Epidermal melanocyte (primary cell): ENCODE measurements at regions not wholly inside any gene's neighbourhood (a gene's known extent, or its start where the extent isn't known, plus 50 kb on each side); places are given as distances from the start of the nearest gene placed in this dataset.
"Not testable (repeated sequence)": the region's sequence is repeated elsewhere in the genome, so short reads cannot be mapped to it uniquely, and the experiment has no call there.

Source experiments
- DNase-seq: peaks from one replicate; pipeline ENCODE4 v3.0.0; 2011; ENCODE audit warnings: low spot score; ENCODE audit not compliant: insufficient read length

DNA sequence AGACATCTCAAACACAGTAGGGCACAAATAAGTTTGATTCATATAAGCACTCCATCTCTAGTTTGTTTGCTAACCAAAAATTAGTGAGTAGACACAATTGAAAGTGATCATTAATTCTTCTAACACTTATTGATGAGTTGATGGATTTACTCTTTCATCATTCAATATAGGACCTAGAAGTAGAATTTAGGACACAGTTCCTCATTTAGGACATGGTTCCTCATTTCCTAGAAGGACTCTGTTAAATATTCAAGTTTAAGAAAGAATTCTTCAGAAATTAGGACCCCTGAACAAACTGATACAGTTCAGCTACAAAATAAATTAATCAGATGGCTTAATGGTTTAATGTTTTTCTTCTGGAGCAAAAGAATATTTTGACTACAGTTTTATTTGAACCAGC is 143.5 kb upstream of the PRR16 start:
- no peak for DNase-seq

DNA sequence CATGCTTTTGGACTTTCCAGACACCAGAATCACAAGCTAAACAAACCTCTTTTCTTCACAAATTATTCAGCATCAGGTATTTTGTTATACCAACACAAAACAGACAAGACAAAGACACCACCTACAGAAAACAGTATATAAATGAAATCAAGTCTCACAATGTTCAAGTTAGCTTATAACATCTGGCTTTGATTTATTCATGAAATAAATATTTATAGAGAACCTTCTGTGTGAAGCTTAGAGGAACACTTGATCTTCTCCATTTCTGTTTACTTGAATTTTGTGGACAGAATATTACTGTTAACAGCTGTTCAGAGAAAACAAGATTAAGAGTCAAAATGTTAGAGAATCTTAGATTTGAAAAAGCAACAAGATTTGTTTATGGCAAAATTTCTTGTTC is 137.4 kb upstream of the PRR16 start:
- no peak for DNase-seq

DNA sequence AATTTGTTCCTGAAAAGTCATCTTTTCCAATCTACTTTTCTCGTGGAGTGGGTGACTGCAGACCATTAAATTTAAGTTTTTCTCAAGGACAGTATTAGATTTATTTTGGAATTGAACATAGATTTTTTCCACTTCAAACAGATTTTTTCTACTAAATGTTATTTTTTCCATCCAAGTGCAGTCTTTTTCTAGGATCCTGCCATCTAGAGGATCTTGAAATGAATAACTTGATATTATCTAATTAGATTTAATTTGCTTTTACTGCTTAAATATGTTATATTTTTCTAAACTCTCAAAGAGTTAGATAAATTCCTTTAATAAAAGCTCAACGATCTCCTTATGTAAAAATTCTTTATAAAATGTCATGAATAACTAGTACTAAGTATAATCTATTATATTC is 136.9 kb upstream of the PRR16 start:
- no peak for DNase-seq

DNA sequence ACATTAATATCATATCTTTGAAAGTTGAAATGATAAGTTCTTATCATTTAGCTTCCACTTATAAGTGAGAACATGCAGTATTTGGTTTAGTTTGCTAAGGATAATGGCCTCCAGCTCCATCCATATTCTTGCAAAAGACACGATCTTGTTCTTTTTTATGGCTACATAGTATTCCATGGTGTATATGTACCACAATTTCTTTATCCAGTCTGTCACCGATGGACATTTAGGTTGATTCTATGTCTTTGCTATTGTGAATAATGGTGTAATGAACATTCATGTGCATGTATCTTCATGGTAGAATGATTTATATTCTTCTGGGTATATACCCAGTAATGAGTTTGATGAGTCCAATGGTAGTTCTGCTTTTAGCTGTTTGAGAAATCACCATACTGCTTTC is 135.0 kb upstream of the PRR16 start:
- no peak for DNase-seq

DNA sequence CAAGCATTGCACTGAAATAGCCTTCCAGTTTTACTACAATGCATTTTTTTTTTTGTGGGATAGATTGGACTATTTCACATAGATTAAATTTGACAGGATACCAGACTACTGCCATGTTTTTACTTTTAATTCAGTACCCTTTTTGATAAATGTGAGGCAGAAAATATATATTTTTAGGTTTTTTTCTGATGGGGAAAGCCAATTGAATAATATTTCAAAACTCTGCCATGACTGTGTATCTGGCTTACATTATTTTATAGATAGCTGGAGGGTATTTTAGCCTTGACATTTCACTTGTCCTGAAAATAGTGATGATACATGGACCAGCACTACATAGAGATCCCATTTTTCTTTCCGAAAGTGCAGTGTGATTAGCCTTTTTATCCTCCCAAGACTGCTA is 133.5 kb upstream of the PRR16 start:
- DNase-seq: no peak

DNA sequence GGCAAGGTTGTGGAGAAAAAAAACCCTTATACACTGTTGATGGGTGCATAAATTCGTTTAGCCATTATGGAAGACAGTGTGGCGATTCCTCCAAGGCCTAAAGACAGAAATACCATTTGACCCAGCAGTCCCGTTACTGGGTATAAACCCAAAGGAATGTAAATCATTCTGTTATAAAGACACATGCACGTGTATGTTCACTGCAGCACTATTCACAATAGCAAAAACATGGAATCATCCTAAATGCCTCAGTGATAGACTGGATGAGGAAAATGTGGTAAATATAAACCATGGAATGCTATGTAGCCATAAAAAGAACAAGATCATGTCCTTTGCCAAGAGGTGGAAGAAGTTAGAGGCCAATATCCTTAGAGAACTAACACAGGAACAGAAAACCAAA is 119.9 kb upstream of the PRR16 start:
- DNase-seq: no peak

DNA sequence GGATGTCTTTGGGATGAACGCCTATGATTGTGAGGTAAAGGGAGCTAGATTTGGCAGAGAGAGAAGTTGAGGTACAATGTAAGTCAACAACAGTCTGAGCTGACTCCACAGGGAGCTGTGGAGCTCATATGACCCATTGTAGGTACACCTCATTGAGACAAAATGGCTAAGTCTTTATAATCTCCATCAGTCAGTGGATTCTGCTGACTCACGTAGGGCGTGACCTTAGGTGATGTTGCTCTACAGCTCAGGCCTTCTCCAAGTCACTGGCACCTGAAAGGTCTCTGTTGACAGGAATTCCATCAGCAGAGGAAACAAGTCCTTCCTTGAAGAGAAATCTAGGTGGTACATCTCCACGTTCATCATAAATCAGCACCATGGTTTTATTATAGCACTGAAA is 118.2 kb upstream of the PRR16 start:
- no peak for DNase-seq

DNA sequence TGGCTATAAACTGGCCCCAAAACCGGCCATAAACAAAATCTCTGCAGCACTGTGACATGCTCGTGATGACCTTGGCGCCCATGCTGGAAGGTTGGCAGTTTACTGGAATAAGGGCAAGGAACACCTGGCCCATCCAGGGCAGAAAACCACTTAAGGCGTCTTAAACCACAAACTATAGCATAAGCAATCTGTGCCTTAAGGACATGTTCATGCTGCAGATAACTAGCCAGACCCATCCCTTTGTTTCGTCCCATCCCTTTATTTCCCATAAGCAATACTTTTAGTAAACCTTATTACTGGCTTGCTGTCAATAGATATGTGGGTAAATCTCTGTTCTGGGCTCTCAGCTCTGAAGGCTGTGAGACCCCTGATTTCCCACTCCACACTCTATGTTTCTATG is 113.0 kb upstream of the PRR16 start:
- DNase-seq: not testable (repeated sequence)

DNA sequence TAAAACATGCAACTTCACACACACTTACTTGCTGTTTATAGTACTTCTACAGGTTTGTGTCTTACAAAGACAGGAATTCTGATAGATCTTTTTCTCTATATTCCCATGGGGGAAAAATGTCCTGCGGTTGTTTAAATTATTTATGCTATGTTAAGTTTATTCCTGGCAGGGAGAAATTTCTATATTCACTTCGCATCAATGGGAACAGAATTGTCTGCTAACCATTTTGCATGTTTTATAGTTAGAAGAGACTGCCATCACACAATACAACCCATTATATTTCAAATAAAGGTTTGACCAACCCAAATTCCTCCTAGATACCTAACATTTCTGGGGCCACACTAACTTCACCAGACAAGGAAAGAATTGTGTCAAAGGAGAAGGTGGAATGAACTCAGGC is 110.0 kb upstream of the PRR16 start:
- DNase-seq: no peak

DNA sequence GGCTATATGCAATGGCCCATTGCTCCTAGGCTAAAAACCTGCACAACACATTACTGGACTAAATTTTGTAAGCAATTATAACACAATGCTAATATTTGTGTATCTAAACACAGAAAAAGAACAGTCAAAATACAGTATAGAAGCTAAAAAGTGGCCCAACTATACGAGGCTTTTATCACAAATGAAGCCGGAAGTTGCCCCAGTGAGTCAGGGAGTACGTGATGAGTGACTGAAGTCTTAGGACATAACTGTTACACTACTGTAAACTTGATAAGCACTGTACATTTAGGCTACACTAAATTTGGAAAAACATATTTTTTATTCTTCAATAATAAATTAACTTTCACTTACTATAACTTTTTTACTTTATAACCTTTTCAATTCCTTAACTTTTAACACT is 105.2 kb upstream of the PRR16 start:
- DNase-seq: no peak

DNA sequence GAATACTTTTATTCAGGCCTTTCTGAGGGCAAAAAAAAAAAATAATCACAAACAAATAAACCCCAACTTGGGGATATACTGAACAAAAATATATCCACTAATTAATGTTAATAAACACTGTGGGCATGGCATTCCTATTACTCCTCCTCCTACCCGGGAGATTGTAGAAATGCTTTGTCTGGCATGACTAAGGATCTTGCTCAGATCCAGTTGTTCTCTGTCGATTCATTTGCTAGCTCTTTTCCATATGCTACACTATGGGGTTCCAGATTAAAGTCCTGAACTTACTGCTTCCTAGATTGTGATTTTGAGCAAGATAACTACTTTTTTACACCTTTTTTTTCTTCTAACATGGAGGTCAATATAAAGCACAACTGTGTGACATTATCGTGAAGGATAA is 102.2 kb upstream of the PRR16 start:
- DNase-seq: no peak

DNA sequence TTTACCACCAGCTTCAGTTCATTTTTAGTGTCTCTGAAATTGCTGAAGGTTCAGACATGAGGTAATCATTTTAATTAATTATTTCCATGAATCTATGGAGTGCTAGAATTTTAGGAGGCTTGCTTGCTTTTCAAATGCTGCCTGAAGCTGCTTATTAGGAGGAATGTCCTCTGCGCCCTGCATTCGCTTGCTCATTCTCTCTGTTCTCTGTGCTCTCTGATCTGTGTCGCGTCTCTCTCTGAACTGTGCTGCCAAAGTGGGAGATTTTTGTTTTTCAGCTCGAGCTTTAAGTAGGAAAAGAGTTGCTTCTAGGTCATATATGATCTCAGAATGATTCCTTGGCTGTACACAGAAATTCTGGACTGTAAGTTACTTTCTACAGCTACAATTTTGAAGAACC is 101.7 kb upstream of the PRR16 start:
- DNase-seq: no peak

DNA sequence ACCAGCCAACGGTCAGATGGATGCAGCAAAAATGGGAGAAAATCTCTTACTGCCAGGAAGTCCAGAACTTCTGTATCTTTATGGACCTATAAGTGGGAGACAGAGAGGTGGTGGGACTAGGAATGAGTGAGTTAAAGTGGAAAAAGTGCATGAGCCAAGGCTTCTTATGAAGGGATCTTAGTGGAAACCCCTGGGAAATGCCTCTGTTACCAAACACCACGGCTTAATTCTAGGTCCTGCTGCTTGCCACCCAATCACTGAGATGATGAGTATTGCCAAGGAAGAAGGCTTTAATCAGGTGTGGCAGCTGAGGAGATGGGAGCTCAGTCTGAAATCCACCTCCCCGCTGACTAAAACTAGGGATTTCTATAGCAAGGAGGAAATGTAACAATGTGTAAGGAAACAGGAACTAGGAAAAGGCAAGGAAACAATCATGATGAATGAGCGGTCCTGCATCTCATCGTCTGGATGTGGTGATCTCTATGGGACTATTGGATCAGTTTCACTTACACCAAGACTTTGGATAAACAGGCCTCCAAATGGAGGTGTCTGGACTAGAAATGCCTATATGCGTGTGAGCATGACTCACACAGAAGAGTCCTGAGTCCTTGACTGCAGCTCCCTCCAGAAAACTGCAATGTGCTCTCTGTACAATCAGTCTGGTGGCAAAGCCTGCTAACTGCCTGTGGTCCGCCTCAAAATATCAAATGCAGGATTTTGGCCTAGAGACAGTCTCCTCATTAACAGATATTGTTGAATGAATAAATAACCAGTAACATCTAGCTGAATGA is 98.2 kb upstream of the PRR16 start:
- no peak for DNase-seq

DNA sequence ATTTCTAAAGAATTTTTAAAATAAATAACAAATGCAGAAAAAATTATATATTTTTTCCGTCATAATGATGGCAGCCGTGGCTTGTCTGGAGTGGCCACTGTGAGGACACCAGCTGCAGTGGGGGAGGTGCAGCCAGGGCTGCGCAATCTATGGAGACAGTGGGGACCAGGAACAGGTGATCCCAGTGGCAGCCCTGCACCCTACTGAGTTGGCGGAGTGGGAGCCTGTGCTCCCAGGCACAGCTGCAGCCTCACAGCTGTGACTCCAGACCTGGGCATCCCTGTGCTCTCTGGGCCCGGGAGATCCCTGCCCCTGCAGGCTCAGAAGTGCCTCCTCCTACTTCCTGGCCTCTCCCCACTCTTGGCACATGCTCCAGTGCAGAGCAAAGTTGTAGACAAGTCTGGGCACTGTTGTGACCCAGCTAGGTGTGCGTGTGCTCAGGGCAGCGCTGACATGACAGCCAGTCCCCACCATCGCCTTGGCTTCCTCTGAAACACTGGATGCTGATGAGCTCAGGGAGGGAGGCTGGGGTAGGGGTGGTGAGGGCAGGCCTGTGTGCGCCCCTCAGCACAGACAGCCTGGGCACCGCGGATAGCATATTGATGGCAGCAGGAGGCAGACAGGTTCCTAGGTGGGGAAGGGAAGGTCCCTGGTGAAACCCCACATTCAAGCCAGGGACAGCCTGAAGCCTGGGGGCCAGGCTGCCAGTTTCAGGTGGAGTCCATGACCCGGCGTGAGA is 96.0 kb upstream of the PRR16 start:
- DNase-seq: no peak

DNA sequence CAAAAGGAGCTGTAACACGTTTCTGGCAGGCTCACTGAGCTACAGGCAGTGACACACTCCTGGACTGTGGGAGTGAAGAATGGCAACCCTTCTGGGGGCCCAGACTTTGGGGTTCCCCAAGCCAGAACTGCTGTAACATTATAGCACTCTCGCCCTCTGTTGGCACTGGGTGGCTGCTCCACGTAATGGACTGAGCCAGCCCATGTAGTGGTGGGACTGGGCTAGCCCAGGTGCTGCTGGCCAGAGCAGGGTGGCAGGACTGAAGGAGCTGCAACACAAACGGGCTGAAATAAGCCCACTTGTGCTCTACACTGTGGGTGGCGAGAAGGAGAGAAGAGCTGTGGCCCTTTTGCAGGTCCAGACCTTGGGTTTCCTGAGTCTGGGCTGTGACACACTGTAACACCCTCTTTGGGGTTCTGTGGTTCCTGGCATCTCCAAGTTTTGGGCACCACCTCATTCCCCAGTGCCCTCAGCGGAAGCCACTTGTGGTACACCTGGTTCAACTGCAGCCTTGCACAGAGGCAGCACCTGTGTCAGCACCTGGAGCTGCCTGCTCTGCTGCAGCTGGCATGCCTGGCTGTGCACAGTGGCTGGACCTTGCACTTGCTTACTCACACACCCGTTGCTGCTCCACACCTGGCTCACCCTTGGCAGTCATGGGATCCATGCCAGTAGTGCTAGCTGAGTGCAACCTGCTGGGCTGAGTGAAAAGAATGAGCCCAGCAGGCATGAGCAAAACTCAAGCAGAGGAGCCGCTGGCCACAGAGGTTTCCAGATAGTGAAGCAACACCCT is 95.0 kb upstream of the PRR16 start:
- no peak for DNase-seq

DNA sequence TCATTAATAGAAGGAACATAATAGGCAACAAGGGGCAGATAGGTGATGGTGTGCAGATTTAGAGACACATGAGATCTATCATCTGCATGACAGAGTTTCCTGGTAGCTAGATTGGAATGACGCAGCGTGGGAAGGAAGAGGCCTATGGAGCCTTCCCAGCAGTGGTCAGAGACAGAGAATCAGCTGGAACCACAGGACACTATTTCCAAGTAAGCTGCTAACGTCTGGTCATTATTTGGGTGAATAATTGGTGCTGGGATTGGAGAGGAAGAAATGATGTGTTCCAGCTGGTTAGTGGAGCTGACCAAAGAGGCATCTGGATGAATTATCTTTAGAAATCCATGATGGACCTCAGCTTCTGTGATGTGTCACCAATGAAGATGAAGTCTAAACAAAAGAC is 91.2 kb upstream of the PRR16 start:
- DNase-seq: no peak

DNA sequence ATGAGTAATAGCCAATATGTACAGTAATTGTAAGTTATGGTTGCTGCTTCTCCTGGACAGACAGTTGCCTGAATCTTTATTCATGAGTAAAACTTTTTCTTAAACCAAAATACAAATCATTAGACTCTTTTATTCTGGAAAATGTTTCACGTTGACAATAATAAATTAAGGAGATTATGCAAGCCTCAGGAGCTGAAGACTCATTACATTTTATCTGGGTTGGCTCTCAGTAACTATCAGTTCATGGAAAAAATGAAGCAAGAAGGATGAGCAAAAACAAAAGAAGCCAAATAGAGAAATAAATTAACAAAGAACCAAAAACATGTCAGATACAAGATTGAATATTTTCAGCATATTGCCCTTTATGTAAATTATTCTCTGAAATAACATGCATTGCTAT is 88.9 kb upstream of the PRR16 start:
- DNase-seq: no peak

DNA sequence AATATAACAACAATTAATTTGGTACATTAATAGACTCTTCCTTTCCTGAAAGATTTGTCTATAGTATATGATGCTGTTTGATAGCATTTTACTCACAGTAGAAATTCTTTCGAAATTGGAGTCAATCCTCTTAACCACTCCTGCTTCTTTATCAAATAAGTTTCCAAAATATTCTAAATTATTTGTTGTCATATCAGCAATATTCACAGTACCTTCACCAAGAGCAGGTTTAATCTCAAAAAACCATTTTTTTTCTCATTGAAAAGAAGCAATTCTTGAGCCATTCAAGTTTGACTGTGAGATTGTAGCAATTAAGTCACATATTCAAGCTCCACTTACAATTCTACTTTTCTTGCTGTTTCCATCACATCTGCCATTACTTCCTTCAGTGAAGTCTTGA is 83.5 kb upstream of the PRR16 start:
- DNase-seq: no peak

DNA sequence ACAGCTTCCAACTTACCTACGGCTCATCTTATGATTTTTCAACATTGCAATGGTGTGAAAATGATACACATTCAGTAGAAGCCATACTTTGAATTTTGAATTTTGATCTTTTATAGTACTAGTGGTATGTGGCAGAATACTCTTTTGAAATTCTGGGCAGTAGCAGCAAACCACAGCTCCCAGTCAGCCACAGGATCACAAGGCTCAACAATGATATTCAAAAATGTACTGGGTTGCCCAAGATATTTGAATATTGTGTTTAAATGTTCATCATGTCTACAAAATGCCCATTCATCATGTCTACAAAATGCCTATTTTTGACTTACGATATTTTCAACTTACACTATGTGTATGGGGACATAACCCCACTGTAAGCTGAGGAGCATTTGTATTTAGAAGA is 81.3 kb upstream of the PRR16 start:
- DNase-seq: no peak

DNA sequence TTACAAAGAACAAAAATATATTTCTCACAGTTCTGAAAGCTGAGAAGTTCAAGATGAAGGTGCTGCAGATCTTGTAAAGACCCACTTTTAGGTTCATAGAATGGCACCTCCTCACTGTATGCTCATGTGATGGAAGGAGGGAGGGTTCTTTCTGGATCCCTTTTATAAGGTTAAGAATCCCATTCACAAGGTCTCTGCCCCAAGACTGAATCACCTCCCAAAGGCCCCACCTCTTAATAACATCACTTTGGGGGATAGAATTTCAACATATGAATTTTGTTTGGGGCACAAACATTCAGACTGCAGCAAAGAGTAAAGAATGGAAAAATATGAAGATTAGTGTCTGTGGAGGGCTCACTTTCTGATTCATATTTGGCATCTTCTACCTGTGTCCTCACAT is 77.1 kb upstream of the PRR16 start:
- DNase-seq: no peak

DNA sequence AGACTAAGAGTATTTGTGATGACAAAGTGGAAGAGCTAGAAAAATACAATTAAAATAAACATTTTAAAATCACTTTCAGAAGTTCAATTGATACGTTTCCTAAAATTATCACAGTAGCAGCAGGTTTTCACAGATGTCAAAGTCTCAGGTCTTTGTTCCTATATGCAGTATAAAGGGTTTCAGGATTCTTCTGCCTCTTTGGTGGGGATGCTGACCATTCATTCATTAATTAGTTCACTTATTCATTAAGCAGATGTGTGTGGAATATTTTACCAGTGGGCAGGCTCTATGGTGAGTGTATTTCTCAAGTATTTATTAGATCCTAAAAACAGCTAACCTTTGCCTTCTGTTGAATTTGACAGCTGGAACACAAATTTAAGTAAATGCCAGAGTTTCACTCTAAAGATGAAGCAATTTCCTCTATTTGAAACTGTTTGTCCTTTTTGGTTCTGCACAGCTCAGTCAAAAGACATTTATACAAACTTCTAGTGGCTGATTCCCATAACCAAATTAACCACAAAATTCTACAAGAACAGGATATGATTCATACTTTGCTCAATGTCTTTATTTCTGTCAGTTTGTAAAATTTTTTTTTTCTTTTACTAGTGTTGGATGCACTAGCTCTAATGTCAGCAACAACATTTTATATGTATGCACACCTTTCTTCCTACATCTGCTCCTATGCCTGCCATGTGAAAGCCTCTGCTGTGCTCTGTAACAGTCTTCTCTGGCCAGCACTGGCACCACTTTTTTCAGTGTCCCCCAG is 75.9 kb upstream of the PRR16 start:
- peak; percentile 70 for DNase-seq

DNA sequence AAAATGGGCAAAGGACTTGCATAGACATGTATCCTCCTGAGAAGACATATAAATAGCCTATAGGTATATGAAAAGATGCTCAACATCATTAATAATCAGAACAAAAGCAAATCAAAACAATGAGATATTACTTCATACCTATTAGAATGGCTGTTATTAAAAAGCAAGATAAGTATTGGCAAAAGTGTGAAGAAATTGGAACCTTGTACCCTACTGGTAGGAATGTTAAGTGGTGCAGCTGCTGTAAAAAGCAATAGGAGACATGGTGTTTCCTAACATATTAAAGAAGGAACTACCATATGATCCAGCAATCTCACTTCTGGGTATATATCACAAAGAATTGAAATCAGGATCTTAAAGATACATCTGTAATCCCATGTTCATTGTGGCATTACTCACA is 69.8 kb upstream of the PRR16 start:
- DNase-seq: no peak
